ENCODE measurements at regions not wholly inside any gene's neighbourhood (a gene's known extent, or its start where the extent isn't known, plus 50 kb on each side); places are given as distances from the start of the nearest gene placed in this dataset.

GRCh38 chr1:47548637-47549036 is 110.8 kb downstream of the FOXD2 start (continued):
- TF ChIP-seq ARID4B (CRISPR knock-in tag; IDR thresholded peaks at IDR 0.05; ENCODE audit: borderline replicate concordance) (no peak), MLX (CRISPR knock-in tag; IDR thresholded peaks at IDR 0.05) (no peak), ETV6 (CRISPR knock-in tag; IDR thresholded peaks at IDR 0.05) (no peak), ATF2 (CRISPR knock-in tag; IDR thresholded peaks at IDR 0.05; ENCODE audit: borderline replicate concordance, low read depth) (no peak)

- ATAC-seq: peak; percentile 16
- TF ChIP-seq SOX15 (CRISPR knock-in tag; IDR thresholded peaks at IDR 0.05) (no peak), ZNF219 (CRISPR knock-in tag; IDR thresholded peaks at IDR 0.05; ENCODE audit: borderline replicate concordance) (no peak), ZNF512 (CRISPR knock-in tag; IDR thresholded peaks at IDR 0.05; ENCODE audit: borderline replicate concordance) (no peak)
- CTCF ChIA-PET: interaction anchor here (0.6 to 2.0 kb wide), 3 partner anchors 16 to 104 kb away, joined by 3 to 10 read pairs (median 7); no protein-coding TSS in a partner anchor
- H3K36me3 Mint-ChIP-seq: no peaks in the 10 kb centered on the region
- H3K9me3 Mint-ChIP-seq: no peaks in the 10 kb centered on the region
- POLR2A ChIA-PET: no interaction called here
- H3K27me3 Mint-ChIP-seq (ENCODE audit: low read depth): peaks cover 12% of the 10 kb centered on the region
- H3K4me3 Mint-ChIP-seq: no peak overlapping the region
- no peak overlapping the region for H3K27ac Mint-ChIP-seq
- peaks cover 28% of the 10 kb centered on the region for H3K4me1 Mint-ChIP-seq
- DNase-seq (ENCODE audit: low spot score): no peak
Observed at GRCh38 chr1:47549532-47549931, 111.7 kb downstream of the FOXD2 start.

GRCh38 chr1:47550929-47551328 is 113.1 kb downstream of the FOXD2 start:
- CTCF ChIA-PET: interaction anchor here (1.0 to 1.1 kb wide), 2 partner anchors 76 to 175 kb away, joined by 4 read pairs; no protein-coding TSS in a partner anchor
- H3K9me3 Mint-ChIP-seq: no peaks in the 10 kb centered on the region

More at GRCh38 chr1:47550929-47551328, 113.1 kb downstream of the FOXD2 start:
- TF ChIP-seq AFF4 (CRISPR knock-in tag; IDR thresholded peaks at IDR 0.05; ENCODE audit: borderline replicate concordance) (no peak), ELF4 (CRISPR knock-in tag; IDR thresholded peaks at IDR 0.05; ENCODE audit: low read depth) (no peak)
- POLR2A ChIA-PET: no interaction called here
- Mint-ChIP-seq H3K4me3 (no peak overlapping the region), H3K27me3 (ENCODE audit: low read depth) (peaks cover 14% of the 10 kb centered on the region), H3K4me1 (peaks cover 31% of the 10 kb centered on the region), H3K36me3 (no peaks in the 10 kb centered on the region), H3K27ac (no peak overlapping the region)
- DNase-seq (ENCODE audit: low spot score): no peak
- ATAC-seq: no peak

Data from WTC11 (cell line).